HepG2 (cell line): ENCODE measurements at regions not wholly inside any gene's neighbourhood (a gene's known extent, or its start where the extent isn't known, plus 50 kb on each side); places are given as distances from the start of the nearest gene placed in this dataset.

ENCODE experiments used
- EP300 ChIP-seq, 3 experiments: sonication (generic) in 1 of 3; formaldehyde crosslinking in 1 of 3; IDR thresholded peaks; 2 replicates each; pipeline versions ENCODE4 v1.5.1 to v1.6.1; 2011 to 2020; ENCODE audit warnings: low read depth in 2 of 3, low read length in 2 of 3, borderline replicate concordance in 1 of 3, improper control_type of control experiment in 1 of 3, mild to moderate bottlenecking in 1 of 3, missing genetic modification reagents in 1 of 3, moderate library complexity in 1 of 3
- RAD21 ChIP-seq: fragments of 450-650 bp; formaldehyde crosslinking; IDR thresholded peaks from 2 replicates; pipeline ENCODE4 v1.5.0; 2020; ENCODE audit warnings: mild to moderate bottlenecking
- ZFX ChIP-seq: sonication (generic); formaldehyde crosslinking; IDR thresholded peaks from 2 replicates; pipeline ENCODE4 v1.4.0; 2020; ENCODE audit warnings: mild to moderate bottlenecking, low read depth, missing genetic modification reagents, moderate library complexity
- ZMYM4 ChIP-seq: sonication (generic); formaldehyde crosslinking; IDR thresholded peaks from 2 replicates; pipeline ENCODE4 v1.8.1; 2023; ENCODE audit warnings: mild to moderate bottlenecking, missing genetic modification reagents
- TF ChIP-seq, protein P1 (sequence below): IDR thresholded peaks from 2 replicates; pipeline ENCODE4 v1.6.1; 2016
- TF ChIP-seq, protein P2 (sequence below): sonication (generic); formaldehyde crosslinking; IDR thresholded peaks from 2 replicates; pipeline ENCODE4 v1.4.0; 2020; ENCODE audit warnings: missing genetic modification reagents, borderline replicate concordance
- TF ChIP-seq, protein P3 (sequence below): sonication (generic); formaldehyde crosslinking; IDR thresholded peaks from 2 replicates; pipeline ENCODE4 v1.5.0; 2020; ENCODE audit warnings: mild to moderate bottlenecking, missing genetic modification reagents, moderate library complexity

DNA sequence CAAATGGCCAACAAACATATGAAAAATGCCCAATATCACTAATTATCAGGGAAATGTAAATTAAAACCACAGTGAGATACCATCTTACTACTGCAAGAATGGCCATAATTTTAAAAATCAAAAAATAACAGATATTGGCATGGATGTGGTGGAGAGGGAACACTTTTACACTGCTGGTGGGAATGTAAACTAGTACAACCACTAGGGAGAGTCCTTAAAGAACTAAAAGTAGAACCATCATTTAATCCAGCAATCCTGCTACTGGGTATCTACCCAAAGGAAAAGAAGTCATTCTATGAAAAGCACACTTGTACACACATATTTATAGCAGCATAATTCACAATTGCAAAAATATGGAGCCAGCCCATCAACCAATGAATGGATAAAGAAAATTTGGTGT, 459.7 kb downstream of the GXYLT1 start:
- TF ChIP-seq EP300 (IDR thresholded peaks at IDR 0.05; ENCODE audit: low read depth in 2 of 2, low read length in 2 of 2), result no peak
- no peak for TF ChIP-seq EP300 (CRISPR knock-in tag; IDR thresholded peaks at IDR 0.05; ENCODE audit: borderline replicate concordance)
- TF ChIP-seq ZMYM4 (CRISPR knock-in tag), result no peak
- no peak for TF ChIP-seq RAD21 (CRISPR knock-in tag)
- TF ChIP-seq, protein P1, sequence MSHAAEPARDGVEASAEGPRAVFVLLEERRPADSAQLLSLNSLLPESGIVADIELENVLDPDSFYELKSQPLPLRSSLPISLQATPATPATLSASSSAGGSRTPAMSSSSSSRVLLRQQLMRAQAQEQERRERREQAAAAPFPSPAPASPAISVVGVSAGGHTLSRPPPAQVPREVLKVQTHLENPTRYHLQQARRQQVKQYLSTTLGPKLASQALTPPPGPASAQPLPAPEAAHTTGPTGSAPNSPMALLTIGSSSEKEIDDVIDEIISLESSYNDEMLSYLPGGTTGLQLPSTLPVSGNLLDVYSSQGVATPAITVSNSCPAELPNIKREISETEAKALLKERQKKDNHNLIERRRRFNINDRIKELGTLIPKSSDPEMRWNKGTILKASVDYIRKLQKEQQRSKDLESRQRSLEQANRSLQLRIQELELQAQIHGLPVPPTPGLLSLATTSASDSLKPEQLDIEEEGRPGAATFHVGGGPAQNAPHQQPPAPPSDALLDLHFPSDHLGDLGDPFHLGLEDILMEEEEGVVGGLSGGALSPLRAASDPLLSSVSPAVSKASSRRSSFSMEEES (CRISPR knock-in tag), result no peak
- TF ChIP-seq, protein P2, sequence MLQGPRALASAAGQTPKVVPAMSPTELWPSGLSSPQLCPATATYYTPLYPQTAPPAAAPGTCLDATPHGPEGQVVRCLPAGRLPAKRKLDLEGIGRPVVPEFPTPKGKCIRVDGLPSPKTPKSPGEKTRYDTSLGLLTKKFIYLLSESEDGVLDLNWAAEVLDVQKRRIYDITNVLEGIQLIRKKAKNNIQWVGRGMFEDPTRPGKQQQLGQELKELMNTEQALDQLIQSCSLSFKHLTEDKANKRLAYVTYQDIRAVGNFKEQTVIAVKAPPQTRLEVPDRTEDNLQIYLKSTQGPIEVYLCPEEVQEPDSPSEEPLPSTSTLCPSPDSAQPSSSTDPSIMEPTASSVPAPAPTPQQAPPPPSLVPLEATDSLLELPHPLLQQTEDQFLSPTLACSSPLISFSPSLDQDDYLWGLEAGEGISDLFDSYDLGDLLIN (CRISPR knock-in tag), result no peak
- TF ChIP-seq, protein P3, sequence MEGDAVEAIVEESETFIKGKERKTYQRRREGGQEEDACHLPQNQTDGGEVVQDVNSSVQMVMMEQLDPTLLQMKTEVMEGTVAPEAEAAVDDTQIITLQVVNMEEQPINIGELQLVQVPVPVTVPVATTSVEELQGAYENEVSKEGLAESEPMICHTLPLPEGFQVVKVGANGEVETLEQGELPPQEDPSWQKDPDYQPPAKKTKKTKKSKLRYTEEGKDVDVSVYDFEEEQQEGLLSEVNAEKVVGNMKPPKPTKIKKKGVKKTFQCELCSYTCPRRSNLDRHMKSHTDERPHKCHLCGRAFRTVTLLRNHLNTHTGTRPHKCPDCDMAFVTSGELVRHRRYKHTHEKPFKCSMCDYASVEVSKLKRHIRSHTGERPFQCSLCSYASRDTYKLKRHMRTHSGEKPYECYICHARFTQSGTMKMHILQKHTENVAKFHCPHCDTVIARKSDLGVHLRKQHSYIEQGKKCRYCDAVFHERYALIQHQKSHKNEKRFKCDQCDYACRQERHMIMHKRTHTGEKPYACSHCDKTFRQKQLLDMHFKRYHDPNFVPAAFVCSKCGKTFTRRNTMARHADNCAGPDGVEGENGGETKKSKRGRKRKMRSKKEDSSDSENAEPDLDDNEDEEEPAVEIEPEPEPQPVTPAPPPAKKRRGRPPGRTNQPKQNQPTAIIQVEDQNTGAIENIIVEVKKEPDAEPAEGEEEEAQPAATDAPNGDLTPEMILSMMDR (CRISPR knock-in tag), result peak; percentile 34
- TF ChIP-seq ZFX (CRISPR knock-in tag), result no peak
